H1 (cell line): ENCODE measurements at regions not wholly inside any gene's neighbourhood (a gene's known extent, or its start where the extent isn't known, plus 50 kb on each side); places are given as distances from the start of the nearest gene placed in this dataset.

ENCODE experiments used
- CHD2 ChIP-seq: IDR thresholded peaks from 2 replicates; pipeline ENCODE4 v1.6.1; 2012; ENCODE audit warnings: low read length, improper control_type of control experiment
- EGR1 ChIP-seq: IDR thresholded peaks from 2 replicates; pipeline ENCODE4 v1.6.1; 2011; ENCODE audit warnings: low read depth, low read length, borderline replicate concordance
- POU5F1 ChIP-seq: IDR thresholded peaks from 2 replicates; pipeline ENCODE4 v1.6.1; 2011; ENCODE audit warnings: low read depth, mild to moderate bottlenecking, low read length, moderate library complexity
- SP2 ChIP-seq: IDR thresholded peaks from 2 replicates; pipeline ENCODE4 v1.6.1; 2012; ENCODE audit warnings: mild to moderate bottlenecking, low read length, inconsistent platforms
- ZNF274 ChIP-seq: IDR thresholded peaks from 2 replicates; pipeline ENCODE4 v1.7.0; 2012; ENCODE audit warnings: low read length, borderline replicate concordance; ENCODE audit errors: extremely low read depth
- TF ChIP-seq, protein P1 (sequence below): fragments of 300-600 bp; sonication (generic); IDR thresholded peaks from 2 replicates; pipeline ENCODE4 v1.7.1; 2012; ENCODE audit warnings: low read length, moderate library complexity, mild to moderate bottlenecking, inconsistent platforms; ENCODE audit not compliant: insufficient replicate concordance
- TF ChIP-seq, protein P2 (sequence below): IDR thresholded peaks from 2 replicates; pipeline ENCODE4 v1.6.1; 2011; ENCODE audit warnings: low read length, improper control_type of control experiment

DNA sequence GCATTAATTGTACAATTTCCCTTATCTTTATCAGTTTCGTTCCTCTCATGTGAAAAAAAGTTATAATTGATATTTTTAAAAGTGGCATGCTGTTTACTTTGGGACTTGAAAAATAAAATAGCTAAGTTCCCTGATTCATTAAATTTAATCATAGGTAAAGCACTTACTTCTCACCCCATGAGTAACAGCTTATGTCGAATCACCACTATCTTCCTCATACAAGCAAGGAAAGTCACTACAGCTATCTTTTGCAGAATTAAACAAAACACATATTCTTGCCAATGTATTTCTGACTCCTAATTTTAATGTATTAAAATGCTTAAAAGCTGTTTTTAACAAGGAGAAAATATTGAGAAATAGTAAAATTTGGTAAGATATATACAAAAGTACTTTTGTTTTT, 832.4 kb upstream of the PCDH10 start (continued):
- TF ChIP-seq, protein P1, sequence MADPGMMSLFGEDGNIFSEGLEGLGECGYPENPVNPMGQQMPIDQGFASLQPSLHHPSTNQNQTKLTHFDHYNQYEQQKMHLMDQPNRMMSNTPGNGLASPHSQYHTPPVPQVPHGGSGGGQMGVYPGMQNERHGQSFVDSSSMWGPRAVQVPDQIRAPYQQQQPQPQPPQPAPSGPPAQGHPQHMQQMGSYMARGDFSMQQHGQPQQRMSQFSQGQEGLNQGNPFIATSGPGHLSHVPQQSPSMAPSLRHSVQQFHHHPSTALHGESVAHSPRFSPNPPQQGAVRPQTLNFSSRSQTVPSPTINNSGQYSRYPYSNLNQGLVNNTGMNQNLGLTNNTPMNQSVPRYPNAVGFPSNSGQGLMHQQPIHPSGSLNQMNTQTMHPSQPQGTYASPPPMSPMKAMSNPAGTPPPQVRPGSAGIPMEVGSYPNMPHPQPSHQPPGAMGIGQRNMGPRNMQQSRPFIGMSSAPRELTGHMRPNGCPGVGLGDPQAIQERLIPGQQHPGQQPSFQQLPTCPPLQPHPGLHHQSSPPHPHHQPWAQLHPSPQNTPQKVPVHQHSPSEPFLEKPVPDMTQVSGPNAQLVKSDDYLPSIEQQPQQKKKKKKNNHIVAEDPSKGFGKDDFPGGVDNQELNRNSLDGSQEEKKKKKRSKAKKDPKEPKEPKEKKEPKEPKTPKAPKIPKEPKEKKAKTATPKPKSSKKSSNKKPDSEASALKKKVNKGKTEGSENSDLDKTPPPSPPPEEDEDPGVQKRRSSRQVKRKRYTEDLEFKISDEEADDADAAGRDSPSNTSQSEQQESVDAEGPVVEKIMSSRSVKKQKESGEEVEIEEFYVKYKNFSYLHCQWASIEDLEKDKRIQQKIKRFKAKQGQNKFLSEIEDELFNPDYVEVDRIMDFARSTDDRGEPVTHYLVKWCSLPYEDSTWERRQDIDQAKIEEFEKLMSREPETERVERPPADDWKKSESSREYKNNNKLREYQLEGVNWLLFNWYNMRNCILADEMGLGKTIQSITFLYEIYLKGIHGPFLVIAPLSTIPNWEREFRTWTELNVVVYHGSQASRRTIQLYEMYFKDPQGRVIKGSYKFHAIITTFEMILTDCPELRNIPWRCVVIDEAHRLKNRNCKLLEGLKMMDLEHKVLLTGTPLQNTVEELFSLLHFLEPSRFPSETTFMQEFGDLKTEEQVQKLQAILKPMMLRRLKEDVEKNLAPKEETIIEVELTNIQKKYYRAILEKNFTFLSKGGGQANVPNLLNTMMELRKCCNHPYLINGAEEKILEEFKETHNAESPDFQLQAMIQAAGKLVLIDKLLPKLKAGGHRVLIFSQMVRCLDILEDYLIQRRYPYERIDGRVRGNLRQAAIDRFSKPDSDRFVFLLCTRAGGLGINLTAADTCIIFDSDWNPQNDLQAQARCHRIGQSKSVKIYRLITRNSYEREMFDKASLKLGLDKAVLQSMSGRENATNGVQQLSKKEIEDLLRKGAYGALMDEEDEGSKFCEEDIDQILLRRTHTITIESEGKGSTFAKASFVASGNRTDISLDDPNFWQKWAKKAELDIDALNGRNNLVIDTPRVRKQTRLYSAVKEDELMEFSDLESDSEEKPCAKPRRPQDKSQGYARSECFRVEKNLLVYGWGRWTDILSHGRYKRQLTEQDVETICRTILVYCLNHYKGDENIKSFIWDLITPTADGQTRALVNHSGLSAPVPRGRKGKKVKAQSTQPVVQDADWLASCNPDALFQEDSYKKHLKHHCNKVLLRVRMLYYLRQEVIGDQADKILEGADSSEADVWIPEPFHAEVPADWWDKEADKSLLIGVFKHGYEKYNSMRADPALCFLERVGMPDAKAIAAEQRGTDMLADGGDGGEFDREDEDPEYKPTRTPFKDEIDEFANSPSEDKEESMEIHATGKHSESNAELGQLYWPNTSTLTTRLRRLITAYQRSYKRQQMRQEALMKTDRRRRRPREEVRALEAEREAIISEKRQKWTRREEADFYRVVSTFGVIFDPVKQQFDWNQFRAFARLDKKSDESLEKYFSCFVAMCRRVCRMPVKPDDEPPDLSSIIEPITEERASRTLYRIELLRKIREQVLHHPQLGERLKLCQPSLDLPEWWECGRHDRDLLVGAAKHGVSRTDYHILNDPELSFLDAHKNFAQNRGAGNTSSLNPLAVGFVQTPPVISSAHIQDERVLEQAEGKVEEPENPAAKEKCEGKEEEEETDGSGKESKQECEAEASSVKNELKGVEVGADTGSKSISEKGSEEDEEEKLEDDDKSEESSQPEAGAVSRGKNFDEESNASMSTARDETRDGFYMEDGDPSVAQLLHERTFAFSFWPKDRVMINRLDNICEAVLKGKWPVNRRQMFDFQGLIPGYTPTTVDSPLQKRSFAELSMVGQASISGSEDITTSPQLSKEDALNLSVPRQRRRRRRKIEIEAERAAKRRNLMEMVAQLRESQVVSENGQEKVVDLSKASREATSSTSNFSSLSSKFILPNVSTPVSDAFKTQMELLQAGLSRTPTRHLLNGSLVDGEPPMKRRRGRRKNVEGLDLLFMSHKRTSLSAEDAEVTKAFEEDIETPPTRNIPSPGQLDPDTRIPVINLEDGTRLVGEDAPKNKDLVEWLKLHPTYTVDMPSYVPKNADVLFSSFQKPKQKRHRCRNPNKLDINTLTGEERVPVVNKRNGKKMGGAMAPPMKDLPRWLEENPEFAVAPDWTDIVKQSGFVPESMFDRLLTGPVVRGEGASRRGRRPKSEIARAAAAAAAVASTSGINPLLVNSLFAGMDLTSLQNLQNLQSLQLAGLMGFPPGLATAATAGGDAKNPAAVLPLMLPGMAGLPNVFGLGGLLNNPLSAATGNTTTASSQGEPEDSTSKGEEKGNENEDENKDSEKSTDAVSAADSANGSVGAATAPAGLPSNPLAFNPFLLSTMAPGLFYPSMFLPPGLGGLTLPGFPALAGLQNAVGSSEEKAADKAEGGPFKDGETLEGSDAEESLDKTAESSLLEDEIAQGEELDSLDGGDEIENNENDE: no peak
- TF ChIP-seq, protein P2, sequence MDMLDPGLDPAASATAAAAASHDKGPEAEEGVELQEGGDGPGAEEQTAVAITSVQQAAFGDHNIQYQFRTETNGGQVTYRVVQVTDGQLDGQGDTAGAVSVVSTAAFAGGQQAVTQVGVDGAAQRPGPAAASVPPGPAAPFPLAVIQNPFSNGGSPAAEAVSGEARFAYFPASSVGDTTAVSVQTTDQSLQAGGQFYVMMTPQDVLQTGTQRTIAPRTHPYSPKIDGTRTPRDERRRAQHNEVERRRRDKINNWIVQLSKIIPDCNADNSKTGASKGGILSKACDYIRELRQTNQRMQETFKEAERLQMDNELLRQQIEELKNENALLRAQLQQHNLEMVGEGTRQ: no peak
- TF ChIP-seq POU5F1: no peak
- TF ChIP-seq EGR1: no peak
- no peak for TF ChIP-seq CHD2
- no peak for TF ChIP-seq SP2
- TF ChIP-seq ZNF274: no peak
